Transverse colon (tissue), 3 donors: ENCODE measurements at regions not wholly inside any gene's neighbourhood (a gene's known extent, or its start where the extent isn't known, plus 50 kb on each side); places are given as distances from the start of the nearest gene placed in this dataset.

Experiments
- CTCF ChIP-seq, 5 experiments: fragments of 200-600 bp in 3 of 5; fragments of 450-650 bp in 2 of 5; sonication (generic) in 3 of 5; IDR thresholded peaks; 1 replicate in 2 of 5; 2 replicates in 3 of 5; pipeline ENCODE4 v1.5.1; 2016 to 2017; ENCODE audit warnings: antibody characterized with exemption in 5 of 5, inconsistent platforms in 3 of 5, mild to moderate bottlenecking in 2 of 5, moderate library complexity in 1 of 5
- POLR2A ChIP-seq: fragments of 450-650 bp; IDR thresholded peaks from one replicate; pipeline ENCODE4 v1.6.1; 2016; ENCODE audit warnings: antibody characterized with exemption, mild to moderate bottlenecking, moderate library complexity

- no peak for TF ChIP-seq CTCF (IDR thresholded peaks at IDR 0.05)
- TF ChIP-seq POLR2A: no peak
Observed at GRCh38 chrY:15800021-15800420, 1275.7 kb downstream of the NLGN4Y start.
